SK-N-SH treated with all-trans-retinoic acid at 6 μM for 48 hours (cell line): ENCODE measurements at regions not wholly inside any gene's neighbourhood (a gene's known extent, or its start where the extent isn't known, plus 50 kb on each side); places are given as distances from the start of the nearest gene placed in this dataset.

Experiments
- ARNTL ChIP-seq: fragments of 450-650 bp; formaldehyde crosslinking; IDR thresholded peaks from 2 replicates; pipeline ENCODE4 v1.5.0; 2020; ENCODE audit warnings: low read depth, mild to moderate bottlenecking, moderate library complexity, borderline replicate concordance
- GLIS3 ChIP-seq: fragments of 250-450 bp; sonication (Bioruptor Pico); IDR thresholded peaks from 2 replicates; pipeline ENCODE4 v1.5.0; 2020; ENCODE audit warnings: mild to moderate bottlenecking, moderate library complexity
- OSR1 ChIP-seq: fragments of 250-450 bp; sonication (Bioruptor Pico); IDR thresholded peaks from 2 replicates; pipeline ENCODE4 v1.8.0; 2022; ENCODE audit warnings: moderate library complexity, mild to moderate bottlenecking, inconsistent platforms
- PATZ1 ChIP-seq: fragments of 250-450 bp; sonication (Bioruptor Pico); IDR thresholded peaks from 2 replicates; pipeline ENCODE4 v1.8.0; 2020; ENCODE audit warnings: mild to moderate bottlenecking, moderate library complexity, borderline replicate concordance
- ZFP3 ChIP-seq: fragments of 250-450 bp; sonication (Bioruptor Pico); IDR thresholded peaks from 2 replicates; pipeline ENCODE4 v1.5.0; 2020; ENCODE audit warnings: mild to moderate bottlenecking, moderate library complexity

- TF ChIP-seq ARNTL (no peak), ZFP3 (CRISPR knock-in tag) (no peak), PATZ1 (CRISPR knock-in tag) (no peak), OSR1 (no peak), GLIS3 (CRISPR knock-in tag) (no peak)
Observed at GRCh38 chr3:94374439-94375161, 311.7 kb downstream of the NSUN3 start.
